IgD-negative memory B cell (primary cell): ENCODE measurements at regions not wholly inside any gene's neighbourhood (a gene's known extent, or its start where the extent isn't known, plus 50 kb on each side); places are given as distances from the start of the nearest gene placed in this dataset.

Experiments used
- H3K27ac Mint-ChIP-seq, 3 donors: one replicate each; pipeline ENCODE4 v1.8.0; 2020 to 2022; ENCODE audit warnings: mild to moderate bottlenecking in 3 of 3, mixed read lengths in 3 of 3, moderate library complexity in 1 of 3
- H3K27me3 Mint-ChIP-seq: one replicate; pipeline ENCODE4 v1.8.0; 2021; ENCODE audit warnings: mixed read lengths
- H3K36me3 Mint-ChIP-seq: one replicate; pipeline ENCODE4 v1.8.0; 2020; ENCODE audit warnings: mild to moderate bottlenecking, mixed read lengths
- H3K4me1 Mint-ChIP-seq, 3 donors: one replicate each; pipeline ENCODE4 v1.8.0; 2020 to 2022; ENCODE audit warnings: mixed read lengths in 3 of 3, mild to moderate bottlenecking in 1 of 3
- H3K4me3 Mint-ChIP-seq, 4 donors: one replicate each; pipeline ENCODE4 v1.8.0; 2020 to 2022; ENCODE audit warnings: mild to moderate bottlenecking in 4 of 4, mixed read lengths in 4 of 4, moderate library complexity in 3 of 4
- H3K9me3 Mint-ChIP-seq, 3 donors: one replicate each; pipeline ENCODE4 v1.8.0; 2020 to 2021; ENCODE audit warnings: mixed read lengths in 3 of 3, mild to moderate bottlenecking in 1 of 3

DNA sequence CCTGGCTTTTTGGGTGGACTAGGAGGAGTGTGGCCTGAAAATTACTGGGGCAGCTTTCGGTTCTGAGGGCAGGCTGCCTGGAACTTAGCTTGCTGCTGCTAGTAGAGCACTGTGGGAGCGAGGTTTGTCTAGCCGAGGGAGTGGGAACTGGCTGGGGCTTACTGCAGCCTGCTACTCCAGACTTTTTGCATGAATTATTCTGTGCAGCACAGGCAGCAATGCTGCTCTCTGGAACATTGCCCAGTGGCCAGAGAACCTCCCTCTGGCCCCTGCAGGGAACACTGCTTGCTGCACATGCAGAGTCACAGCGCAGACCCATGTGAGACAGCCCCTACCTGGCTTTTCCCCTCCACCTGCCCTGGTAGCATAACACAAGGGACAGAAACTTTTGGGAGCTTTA lies 263.9 kb upstream of the SLITRK2 start:
- no peaks in the 10 kb centered on the region for H3K4me1 Mint-ChIP-seq
- H3K36me3 Mint-ChIP-seq, result no peaks in the 10 kb centered on the region
- H3K4me3 Mint-ChIP-seq, result no peak overlapping the region

GRCh38 chrX:145563159-145563558 lies 254.5 kb upstream of the SLITRK2 start:
- no peaks in the 10 kb centered on the region for H3K36me3 Mint-ChIP-seq
- H3K4me1 Mint-ChIP-seq, result no peaks in the 10 kb centered on the region
- no peaks in the 10 kb centered on the region for H3K27me3 Mint-ChIP-seq
- H3K9me3 Mint-ChIP-seq, result peaks cover 3 to 27% (median 9%) of the 10 kb centered on the region in 3 donors
- H3K4me3 Mint-ChIP-seq, result no peak overlapping the region
- no peak overlapping the region for H3K27ac Mint-ChIP-seq

More for the DNA sequence above, 263.9 kb upstream of the SLITRK2 start:
- Mint-ChIP-seq H3K27ac (no peak overlapping the region), H3K27me3 (no peaks in the 10 kb centered on the region), H3K9me3 (peaks cover 0 to 14% (median under 1%) of the 10 kb centered on the region in 3 donors)

DNA sequence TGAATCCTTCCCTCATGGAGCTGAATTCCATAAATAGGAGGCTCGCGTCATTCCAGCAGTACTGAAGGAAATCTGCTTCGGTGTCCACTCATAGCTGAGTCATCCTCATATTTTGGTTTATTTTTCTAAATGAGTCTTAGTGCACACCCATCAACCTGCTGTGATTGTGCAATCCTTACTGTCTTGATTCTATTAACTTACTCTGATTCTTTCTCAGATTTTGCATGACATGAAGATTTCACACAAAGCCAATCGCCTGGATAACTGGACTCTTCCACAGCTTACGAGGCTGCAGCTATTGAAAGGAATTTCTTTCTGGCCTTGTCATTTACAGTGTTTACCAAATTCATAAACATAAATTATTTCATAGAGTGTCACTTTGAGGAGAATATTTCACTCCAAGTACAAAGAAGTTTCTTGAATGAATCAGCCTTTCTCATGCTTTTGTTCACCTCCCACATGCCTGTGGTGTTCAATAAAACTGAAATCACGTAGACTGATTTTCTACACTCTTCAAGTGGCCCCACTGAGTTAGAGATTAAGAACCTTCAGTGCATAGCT lies 207.6 kb upstream of the SLITRK2 start:
- H3K4me1 Mint-ChIP-seq, result no peaks in the 10 kb centered on the region
- H3K36me3 Mint-ChIP-seq, result no peaks in the 10 kb centered on the region
- no peak overlapping the region for H3K4me3 Mint-ChIP-seq
- no peak overlapping the region for H3K27ac Mint-ChIP-seq
- H3K27me3 Mint-ChIP-seq, result no peaks in the 10 kb centered on the region
- H3K9me3 Mint-ChIP-seq, result peaks cover 6 to 22% (median 7%) of the 10 kb centered on the region in 3 donors

GRCh38 chrX:145613894-145614293 lies 203.7 kb upstream of the SLITRK2 start:
- Mint-ChIP-seq H3K4me3 (no peak overlapping the region), H3K36me3 (no peaks in the 10 kb centered on the region), H3K27ac (no peak overlapping the region), H3K27me3 (no peaks in the 10 kb centered on the region), H3K4me1 (no peaks in the 10 kb centered on the region), H3K9me3 (peaks cover 6 to 17% (median 9%) of the 10 kb centered on the region in 3 donors)

DNA sequence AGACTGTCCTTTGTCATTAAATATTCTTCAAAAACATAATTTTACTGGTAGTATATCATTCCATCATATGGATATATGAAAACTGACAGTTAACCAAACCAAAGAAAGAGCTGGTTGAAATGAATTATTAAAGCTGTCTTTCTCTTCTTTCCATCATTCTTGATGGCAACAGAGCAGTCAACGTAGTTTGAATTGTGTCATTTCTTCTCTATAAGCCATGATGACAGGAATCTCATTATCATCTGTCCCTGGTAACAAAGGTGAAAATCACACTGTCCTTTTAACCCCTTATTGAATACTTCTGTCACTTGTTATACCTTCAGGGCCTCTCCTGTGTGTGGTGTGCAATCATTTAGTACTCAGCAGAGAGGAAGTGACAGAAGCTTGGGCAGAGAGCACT lies 197.0 kb upstream of the SLITRK2 start:
- H3K4me3 Mint-ChIP-seq, result no peak overlapping the region
- no peaks in the 10 kb centered on the region for H3K36me3 Mint-ChIP-seq
- H3K27me3 Mint-ChIP-seq, result no peaks in the 10 kb centered on the region
- peaks cover 1 to 8% (median 5%) of the 10 kb centered on the region in 3 donors for H3K9me3 Mint-ChIP-seq
- no peak overlapping the region for H3K27ac Mint-ChIP-seq
- H3K4me1 Mint-ChIP-seq, result no peaks in the 10 kb centered on the region

- peaks cover 0 to 6% (median 3%) of the 10 kb centered on the region in 3 donors for H3K9me3 Mint-ChIP-seq
- peaks cover 2% of the 10 kb centered on the region for H3K36me3 Mint-ChIP-seq
Observed at GRCh38 chrX:145623453-145623852, 194.2 kb upstream of the SLITRK2 start.

GRCh38 chrX:145630081-145630480 lies 187.5 kb upstream of the SLITRK2 start:
- Mint-ChIP-seq H3K4me1 (no peaks in the 10 kb centered on the region), H3K9me3 (peaks cover 2 to 7% (median 4%) of the 10 kb centered on the region in 3 donors), H3K27me3 (no peaks in the 10 kb centered on the region), H3K4me3 (no peak overlapping the region), H3K27ac (no peak overlapping the region), H3K36me3 (peaks cover 2% of the 10 kb centered on the region)

More at GRCh38 chrX:145623453-145623852, 194.2 kb upstream of the SLITRK2 start:
- Mint-ChIP-seq H3K4me1 (no peaks in the 10 kb centered on the region), H3K27ac (no peak overlapping the region), H3K27me3 (no peaks in the 10 kb centered on the region), H3K4me3 (no peak overlapping the region)

DNA sequence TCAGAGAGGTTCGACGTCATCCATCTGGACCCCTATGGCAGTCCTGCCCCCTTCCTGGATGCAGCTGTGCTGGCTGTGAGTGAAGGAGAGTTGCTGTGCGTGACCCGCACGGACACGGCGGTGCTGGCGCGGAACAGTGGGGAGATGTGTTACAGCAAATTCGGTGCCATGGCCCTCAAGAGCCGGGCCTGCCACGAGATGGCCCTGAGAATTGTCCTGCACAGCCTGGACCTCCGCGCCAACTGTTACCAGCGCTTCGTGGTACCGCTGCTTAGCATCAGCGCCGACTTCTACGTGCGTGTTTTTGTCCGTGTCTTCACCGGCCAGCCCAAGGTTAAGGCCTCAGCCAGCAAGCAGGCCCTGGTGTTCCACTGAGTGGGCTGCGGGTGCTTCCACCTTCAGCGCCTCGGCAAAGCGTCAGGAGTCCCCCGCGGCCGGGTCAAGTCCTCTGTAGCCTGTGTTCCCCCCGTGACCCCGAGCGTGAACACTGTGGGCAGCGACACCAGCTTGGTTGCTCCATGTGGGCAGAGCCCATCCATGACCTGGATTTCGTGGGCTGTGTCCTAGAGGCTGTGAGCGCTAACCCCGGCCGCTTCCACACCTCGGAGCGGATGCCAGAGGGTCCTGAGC lies 186.7 kb upstream of the SLITRK2 start:
- Mint-ChIP-seq H3K4me3 (no peak overlapping the region), H3K36me3 (peaks cover 2% of the 10 kb centered on the region), H3K9me3 (peaks cover 2 to 7% (median 4%) of the 10 kb centered on the region in 3 donors), H3K27ac (no peak overlapping the region), H3K27me3 (no peaks in the 10 kb centered on the region), H3K4me1 (no peaks in the 10 kb centered on the region)

DNA sequence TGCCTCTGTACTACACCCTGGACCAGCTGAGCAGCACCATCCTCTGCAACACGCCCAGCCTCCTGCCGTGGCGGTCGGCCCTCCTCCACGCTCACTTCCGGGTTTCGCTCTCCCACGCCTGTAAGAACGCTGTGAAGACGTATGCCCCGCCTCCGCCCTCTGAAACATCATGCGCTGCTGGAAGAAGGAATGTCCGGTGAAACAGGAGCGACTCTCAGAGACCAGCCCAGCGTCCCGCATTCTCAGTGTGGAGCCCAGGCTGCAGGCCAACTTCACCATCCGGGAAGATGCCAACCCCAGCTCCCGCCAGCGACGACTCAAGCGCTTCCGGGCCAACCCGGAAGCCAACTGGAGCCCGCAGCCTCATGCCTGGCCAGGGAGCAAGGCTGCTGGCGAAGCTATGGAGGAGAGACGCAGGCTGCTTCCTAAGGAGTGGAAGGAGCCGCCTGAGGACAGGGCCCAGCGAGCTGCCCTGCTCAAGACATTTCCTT lies 186.1 kb upstream of the SLITRK2 start:
- no peak overlapping the region for H3K27ac Mint-ChIP-seq
- no peak overlapping the region for H3K4me3 Mint-ChIP-seq
- H3K36me3 Mint-ChIP-seq, result peaks cover 2% of the 10 kb centered on the region
- H3K9me3 Mint-ChIP-seq, result peaks cover 2 to 7% (median 4%) of the 10 kb centered on the region in 3 donors
- no peaks in the 10 kb centered on the region for H3K4me1 Mint-ChIP-seq
- no peaks in the 10 kb centered on the region for H3K27me3 Mint-ChIP-seq

GRCh38 chrX:145654486-145654885 lies 163.1 kb upstream of the SLITRK2 start:
- no peak overlapping the region for H3K4me3 Mint-ChIP-seq
- H3K4me1 Mint-ChIP-seq, result no peaks in the 10 kb centered on the region
- no peaks in the 10 kb centered on the region for H3K36me3 Mint-ChIP-seq
- H3K9me3 Mint-ChIP-seq, result peaks cover 5 to 25% (median 6%) of the 10 kb centered on the region in 3 donors
- H3K27me3 Mint-ChIP-seq, result no peaks in the 10 kb centered on the region
- no peak overlapping the region for H3K27ac Mint-ChIP-seq

DNA sequence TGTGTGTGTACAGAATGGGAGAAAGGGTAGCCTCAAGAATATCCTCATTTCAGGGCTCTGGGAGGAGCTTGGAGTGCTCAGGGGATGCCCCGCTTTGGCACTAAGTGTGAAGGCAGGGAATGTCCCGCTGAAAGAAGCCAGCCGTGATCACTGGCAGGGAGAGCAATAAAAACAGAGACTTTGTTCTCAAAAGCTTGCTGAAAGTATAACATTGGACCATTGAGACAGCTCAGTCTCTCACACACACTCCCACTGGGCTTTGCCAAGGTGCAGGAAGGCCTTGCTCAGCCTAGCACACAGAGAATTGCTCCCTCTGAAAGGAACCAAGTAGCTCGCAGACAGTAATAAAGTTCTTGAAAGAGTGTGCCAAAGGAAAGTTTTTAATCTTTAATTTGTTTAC lies 143.8 kb upstream of the SLITRK2 start:
- H3K4me1 Mint-ChIP-seq, result no peaks in the 10 kb centered on the region
- no peak overlapping the region for H3K4me3 Mint-ChIP-seq
- no peaks in the 10 kb centered on the region for H3K27me3 Mint-ChIP-seq
- no peaks in the 10 kb centered on the region for H3K36me3 Mint-ChIP-seq
- H3K9me3 Mint-ChIP-seq, result peaks cover 0 to 10% (median 5%) of the 10 kb centered on the region in 3 donors
- no peak overlapping the region for H3K27ac Mint-ChIP-seq

- Mint-ChIP-seq H3K36me3 (no peaks in the 10 kb centered on the region), H3K9me3 (peaks cover 1 to 8% (median 5%) of the 10 kb centered on the region in 3 donors), H3K4me3 (peak overlapping the region in 1 of 4 donors; percentile 4), H3K27ac (no peak overlapping the region), H3K4me1 (no peaks in the 10 kb centered on the region), H3K27me3 (no peaks in the 10 kb centered on the region)
Observed at GRCh38 chrX:145677109-145677817, 140.4 kb upstream of the SLITRK2 start.

DNA sequence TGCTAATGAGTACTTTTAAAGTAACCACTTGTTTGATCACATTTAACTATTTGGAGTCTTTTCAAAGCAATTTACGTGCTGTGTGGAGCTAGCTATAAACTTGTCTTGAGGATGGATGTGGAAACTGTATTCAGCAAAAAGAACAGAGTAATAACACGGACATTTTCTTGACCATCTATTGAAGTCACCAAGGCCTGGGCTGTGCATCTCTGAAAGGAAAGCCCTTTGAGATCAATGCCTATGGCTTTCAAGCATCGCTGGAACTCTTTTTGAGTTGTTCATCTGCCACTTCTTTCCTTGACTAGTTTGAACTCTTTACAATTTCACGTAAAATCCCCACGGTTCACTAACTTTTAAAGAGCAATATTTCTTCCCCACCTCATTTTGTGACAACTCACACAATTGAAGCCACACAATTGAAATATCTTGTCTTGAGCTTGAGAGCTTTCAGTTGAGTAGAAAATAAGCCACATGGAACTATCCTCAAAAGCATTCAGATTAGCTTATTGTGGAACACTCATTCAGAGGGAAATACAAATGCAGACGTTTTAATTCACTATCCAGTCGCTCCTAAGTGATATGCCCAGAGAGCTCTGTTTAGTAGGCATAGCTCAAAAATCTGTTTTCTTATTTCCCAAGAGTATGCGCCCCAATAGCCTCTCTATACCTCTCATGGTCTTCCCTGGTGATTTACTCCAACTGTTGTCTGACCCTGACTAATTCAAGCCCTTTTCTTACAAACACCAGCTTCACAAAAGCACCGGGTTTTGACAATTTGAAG lies 134.9 kb upstream of the SLITRK2 start:
- no peaks in the 10 kb centered on the region for H3K27me3 Mint-ChIP-seq
- peaks cover 0 to 2% (median 1%) of the 10 kb centered on the region in 3 donors for H3K9me3 Mint-ChIP-seq
- no peaks in the 10 kb centered on the region for H3K4me1 Mint-ChIP-seq
- H3K36me3 Mint-ChIP-seq, result no peaks in the 10 kb centered on the region
- no peak overlapping the region for H3K4me3 Mint-ChIP-seq
- H3K27ac Mint-ChIP-seq, result no peak overlapping the region

GRCh38 chrX:145687146-145687545 lies 130.5 kb upstream of the SLITRK2 start:
- Mint-ChIP-seq H3K27me3 (no peaks in the 10 kb centered on the region), H3K36me3 (no peaks in the 10 kb centered on the region), H3K4me1 (no peaks in the 10 kb centered on the region), H3K4me3 (no peak overlapping the region), H3K9me3 (peaks cover 0 to 14% (median 3%) of the 10 kb centered on the region in 3 donors), H3K27ac (no peak overlapping the region)

- no peaks in the 10 kb centered on the region for H3K36me3 Mint-ChIP-seq
- no peak overlapping the region for H3K27ac Mint-ChIP-seq
- H3K4me3 Mint-ChIP-seq, result no peak overlapping the region
- no peaks in the 10 kb centered on the region for H3K27me3 Mint-ChIP-seq
- no peaks in the 10 kb centered on the region for H3K4me1 Mint-ChIP-seq
- H3K9me3 Mint-ChIP-seq, result peaks cover 0 to 17% (median 3%) of the 10 kb centered on the region in 3 donors
Observed at GRCh38 chrX:145687707-145688106, 129.9 kb upstream of the SLITRK2 start.
